ENCODE measurements at regions not wholly inside any gene's neighbourhood (a gene's known extent, or its start where the extent isn't known, plus 50 kb on each side); places are given as distances from the start of the nearest gene placed in this dataset.

GRCh38 chr15:98556321-98556720, 92.0 kb upstream of the IGF1R start:
- Mint-ChIP-seq H3K27me3 (no peaks in the 10 kb centered on the region), H3K9me3 (no peaks in the 10 kb centered on the region), H3K4me3 (no peak overlapping the region), H3K4me1 (peaks cover 1% of the 10 kb centered on the region), H3K27ac (no peak overlapping the region), H3K36me3 (no peaks in the 10 kb centered on the region)

- H3K27ac Mint-ChIP-seq: no peak overlapping the region
Observed at GRCh38 chr15:98560338-98560737, 88.0 kb upstream of the IGF1R start.

GRCh38 chr15:98561169-98561941, 87.0 kb upstream of the IGF1R start:
- no peaks in the 10 kb centered on the region for H3K36me3 Mint-ChIP-seq
- no peaks in the 10 kb centered on the region for H3K9me3 Mint-ChIP-seq
- peaks cover 3% of the 10 kb centered on the region for H3K4me1 Mint-ChIP-seq
- no peak overlapping the region for H3K4me3 Mint-ChIP-seq
- H3K27ac Mint-ChIP-seq: no peak overlapping the region
- no peaks in the 10 kb centered on the region for H3K27me3 Mint-ChIP-seq

More at GRCh38 chr15:98560338-98560737, 88.0 kb upstream of the IGF1R start:
- no peaks in the 10 kb centered on the region for H3K27me3 Mint-ChIP-seq
- no peaks in the 10 kb centered on the region for H3K9me3 Mint-ChIP-seq
- no peak overlapping the region for H3K4me3 Mint-ChIP-seq
- H3K36me3 Mint-ChIP-seq: no peaks in the 10 kb centered on the region
- H3K4me1 Mint-ChIP-seq: peaks cover 3% of the 10 kb centered on the region

GRCh38 chr15:98562331-98562937, 85.9 kb upstream of the IGF1R start:
- H3K4me1 Mint-ChIP-seq: peaks cover 3% of the 10 kb centered on the region
- no peaks in the 10 kb centered on the region for H3K36me3 Mint-ChIP-seq
- H3K4me3 Mint-ChIP-seq: no peak overlapping the region
- no peak overlapping the region for H3K27ac Mint-ChIP-seq
- H3K9me3 Mint-ChIP-seq: no peaks in the 10 kb centered on the region
- peaks cover 5% of the 10 kb centered on the region for H3K27me3 Mint-ChIP-seq

- Mint-ChIP-seq H3K36me3 (no peaks in the 10 kb centered on the region), H3K4me1 (peaks cover 3% of the 10 kb centered on the region), H3K27ac (no peak overlapping the region), H3K4me3 (no peak overlapping the region), H3K9me3 (no peaks in the 10 kb centered on the region), H3K27me3 (peaks cover 9% of the 10 kb centered on the region)
Observed at GRCh38 chr15:98565566-98565965, 82.8 kb upstream of the IGF1R start.

- Mint-ChIP-seq H3K9me3 (no peaks in the 10 kb centered on the region), H3K27me3 (peaks cover 9% of the 10 kb centered on the region), H3K4me1 (no peaks in the 10 kb centered on the region), H3K36me3 (no peaks in the 10 kb centered on the region), H3K27ac (no peak overlapping the region), H3K4me3 (no peak overlapping the region)
Observed at GRCh38 chr15:98567951-98568350, 80.4 kb upstream of the IGF1R start.

- Mint-ChIP-seq H3K36me3 (no peaks in the 10 kb centered on the region), H3K9me3 (no peaks in the 10 kb centered on the region), H3K27me3 (peaks cover 9% of the 10 kb centered on the region), H3K4me1 (no peaks in the 10 kb centered on the region), H3K4me3 (no peak overlapping the region), H3K27ac (no peak overlapping the region)
Observed at GRCh38 chr15:98568382-98569017, 79.8 kb upstream of the IGF1R start.

- no peaks in the 10 kb centered on the region for H3K36me3 Mint-ChIP-seq
- no peak overlapping the region for H3K4me3 Mint-ChIP-seq
- no peaks in the 10 kb centered on the region for H3K4me1 Mint-ChIP-seq
- peaks cover 9% of the 10 kb centered on the region for H3K27me3 Mint-ChIP-seq
- no peaks in the 10 kb centered on the region for H3K9me3 Mint-ChIP-seq
- no peak overlapping the region for H3K27ac Mint-ChIP-seq
Observed at GRCh38 chr15:98570119-98570518, 78.2 kb upstream of the IGF1R start.

- Mint-ChIP-seq H3K27me3 (no peaks in the 10 kb centered on the region), H3K4me3 (no peak overlapping the region), H3K4me1 (peaks cover 4% of the 10 kb centered on the region), H3K36me3 (no peaks in the 10 kb centered on the region), H3K27ac (no peak overlapping the region), H3K9me3 (no peaks in the 10 kb centered on the region)
Observed at GRCh38 chr15:98580572-98580971, 67.8 kb upstream of the IGF1R start.

- Mint-ChIP-seq H3K27ac (no peak overlapping the region), H3K36me3 (no peaks in the 10 kb centered on the region), H3K27me3 (no peaks in the 10 kb centered on the region), H3K4me3 (no peak overlapping the region), H3K9me3 (no peaks in the 10 kb centered on the region), H3K4me1 (peaks cover 13% of the 10 kb centered on the region)
Observed at GRCh38 chr15:98581715-98582114, 66.6 kb upstream of the IGF1R start.

GRCh38 chr15:98582900-98583554, 65.3 kb upstream of the IGF1R start:
- Mint-ChIP-seq H3K4me3 (no peak overlapping the region), H3K9me3 (no peaks in the 10 kb centered on the region), H3K27ac (no peak overlapping the region), H3K36me3 (no peaks in the 10 kb centered on the region), H3K4me1 (peaks cover 13% of the 10 kb centered on the region), H3K27me3 (no peaks in the 10 kb centered on the region)

- Mint-ChIP-seq H3K4me3 (no peak overlapping the region), H3K27ac (no peak overlapping the region), H3K27me3 (no peaks in the 10 kb centered on the region)
Observed at GRCh38 chr15:98583771-98584430, 64.4 kb upstream of the IGF1R start.

GRCh38 chr15:98586066-98586465, 62.3 kb upstream of the IGF1R start:
- H3K4me1 Mint-ChIP-seq: peaks cover 17% of the 10 kb centered on the region
- no peak overlapping the region for H3K27ac Mint-ChIP-seq
- H3K4me3 Mint-ChIP-seq: no peak overlapping the region
- no peaks in the 10 kb centered on the region for H3K27me3 Mint-ChIP-seq
- H3K9me3 Mint-ChIP-seq: no peaks in the 10 kb centered on the region
- H3K36me3 Mint-ChIP-seq: no peaks in the 10 kb centered on the region

More at GRCh38 chr15:98583771-98584430, 64.4 kb upstream of the IGF1R start:
- peaks cover 16% of the 10 kb centered on the region for H3K4me1 Mint-ChIP-seq
- no peaks in the 10 kb centered on the region for H3K36me3 Mint-ChIP-seq
- no peaks in the 10 kb centered on the region for H3K9me3 Mint-ChIP-seq

- Mint-ChIP-seq H3K4me1 (peaks cover 4% of the 10 kb centered on the region), H3K36me3 (no peaks in the 10 kb centered on the region), H3K27me3 (no peaks in the 10 kb centered on the region), H3K4me3 (no peak overlapping the region), H3K9me3 (no peaks in the 10 kb centered on the region), H3K27ac (no peak overlapping the region)
Observed at GRCh38 chr15:98592136-98592535, 56.2 kb upstream of the IGF1R start.

GRCh38 chr15:98596131-98596530, 52.2 kb upstream of the IGF1R start:
- H3K9me3 Mint-ChIP-seq: no peaks in the 10 kb centered on the region
- no peaks in the 10 kb centered on the region for H3K27me3 Mint-ChIP-seq
- H3K4me3 Mint-ChIP-seq: no peak overlapping the region
- H3K27ac Mint-ChIP-seq: no peak overlapping the region
- H3K4me1 Mint-ChIP-seq: peaks cover 26% of the 10 kb centered on the region
- no peaks in the 10 kb centered on the region for H3K36me3 Mint-ChIP-seq
